CD1c-positive myeloid dendritic cell (primary cell): ENCODE measurements at regions not wholly inside any gene's neighbourhood (a gene's known extent, or its start where the extent isn't known, plus 50 kb on each side); places are given as distances from the start of the nearest gene placed in this dataset.
"Not testable (repeated sequence)": the region's sequence is repeated elsewhere in the genome, so short reads cannot be mapped to it uniquely, and the experiment has no call there.

Source experiments
- DNase-seq: peaks from one replicate; pipeline ENCODE4 v3.0.0-alpha.2; 2016; ENCODE audit errors: extremely low spot score

GRCh38 chr10:105729428-105729827 is 1088.3 kb downstream of the SORCS3 start:
- DNase-seq: no peak

GRCh38 chr10:105727586-105727985 is 1086.5 kb downstream of the SORCS3 start:
- DNase-seq: not testable (repeated sequence)

GRCh38 chr10:105727131-105727530 is 1086.0 kb downstream of the SORCS3 start:
- DNase-seq: no peak

- no peak for DNase-seq
Measured at GRCh38 chr10:105726149-105726548, 1085.1 kb downstream of the SORCS3 start.

GRCh38 chr10:105725007-105725406 is 1083.9 kb downstream of the SORCS3 start:
- no peak for DNase-seq

GRCh38 chr10:105718207-105718995 is 1077.3 kb downstream of the SORCS3 start:
- DNase-seq: no peak

GRCh38 chr10:105714728-105715127 is 1073.6 kb downstream of the SORCS3 start:
- DNase-seq: no peak

- no peak for DNase-seq
Measured at GRCh38 chr10:105707603-105708002, 1066.5 kb downstream of the SORCS3 start.

- DNase-seq: no peak
Measured at GRCh38 chr10:105706281-105707026, 1065.4 kb downstream of the SORCS3 start.

GRCh38 chr10:105702211-105702610 is 1061.1 kb downstream of the SORCS3 start:
- no peak for DNase-seq

- no peak for DNase-seq
Measured at GRCh38 chr10:105700218-105700617, 1059.1 kb downstream of the SORCS3 start.

GRCh38 chr10:105699504-105699903 is 1058.4 kb downstream of the SORCS3 start:
- DNase-seq: no peak

GRCh38 chr10:105698592-105698991 is 1057.5 kb downstream of the SORCS3 start:
- no peak for DNase-seq

GRCh38 chr10:105697290-105697780 is 1056.2 kb downstream of the SORCS3 start:
- DNase-seq: no peak

GRCh38 chr10:105691811-105692210 is 1050.7 kb downstream of the SORCS3 start:
- DNase-seq: no peak

GRCh38 chr10:105682911-105683310 is 1041.8 kb downstream of the SORCS3 start:
- DNase-seq: no peak

GRCh38 chr10:105681051-105681450 is 1040.0 kb downstream of the SORCS3 start:
- DNase-seq: no peak

GRCh38 chr10:105679781-105680180 is 1038.7 kb downstream of the SORCS3 start:
- no peak for DNase-seq

- DNase-seq: no peak
Measured at GRCh38 chr10:105675333-105675732, 1034.2 kb downstream of the SORCS3 start.

- no peak for DNase-seq
Measured at GRCh38 chr10:105674448-105674847, 1033.4 kb downstream of the SORCS3 start.

- no peak for DNase-seq
Measured at GRCh38 chr10:105658696-105659095, 1017.6 kb downstream of the SORCS3 start.

- no peak for DNase-seq
Measured at GRCh38 chr10:105656856-105657255, 1015.8 kb downstream of the SORCS3 start.

- no peak for DNase-seq
Measured at GRCh38 chr10:105650306-105650705, 1009.2 kb downstream of the SORCS3 start.
